GM12874 (cell line): ENCODE measurements at regions not wholly inside any gene's neighbourhood (a gene's known extent, or its start where the extent isn't known, plus 50 kb on each side); places are given as distances from the start of the nearest gene placed in this dataset.

Experiments used
- TF ChIP-seq, protein P1 (sequence below): IDR thresholded peaks from 2 replicates; pipeline ENCODE4 v1.5.1; 2011; ENCODE audit warnings: low read depth, mild to moderate bottlenecking, control low read depth, low read length, moderate library complexity; ENCODE audit not compliant: insufficient read depth

DNA sequence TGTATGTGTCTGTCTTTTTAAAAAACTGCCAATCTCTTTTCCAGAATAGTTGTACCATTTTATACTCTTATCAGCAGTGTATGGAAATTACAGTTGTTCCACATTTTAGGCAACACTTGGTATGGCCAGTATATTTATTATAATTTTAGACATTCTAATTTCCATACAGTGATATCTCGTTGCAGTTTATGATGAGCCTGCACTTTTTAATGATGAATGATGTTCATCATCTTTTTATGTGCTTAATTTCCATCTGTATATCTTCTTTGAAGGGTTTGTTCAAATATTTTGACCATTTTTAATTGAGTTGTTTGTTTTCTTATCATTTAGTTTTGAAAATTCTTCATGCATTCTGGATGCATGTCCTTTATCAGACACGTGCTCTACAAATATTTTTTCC is 57.0 kb upstream of the UBE2E2 start:
- TF ChIP-seq, protein P1, sequence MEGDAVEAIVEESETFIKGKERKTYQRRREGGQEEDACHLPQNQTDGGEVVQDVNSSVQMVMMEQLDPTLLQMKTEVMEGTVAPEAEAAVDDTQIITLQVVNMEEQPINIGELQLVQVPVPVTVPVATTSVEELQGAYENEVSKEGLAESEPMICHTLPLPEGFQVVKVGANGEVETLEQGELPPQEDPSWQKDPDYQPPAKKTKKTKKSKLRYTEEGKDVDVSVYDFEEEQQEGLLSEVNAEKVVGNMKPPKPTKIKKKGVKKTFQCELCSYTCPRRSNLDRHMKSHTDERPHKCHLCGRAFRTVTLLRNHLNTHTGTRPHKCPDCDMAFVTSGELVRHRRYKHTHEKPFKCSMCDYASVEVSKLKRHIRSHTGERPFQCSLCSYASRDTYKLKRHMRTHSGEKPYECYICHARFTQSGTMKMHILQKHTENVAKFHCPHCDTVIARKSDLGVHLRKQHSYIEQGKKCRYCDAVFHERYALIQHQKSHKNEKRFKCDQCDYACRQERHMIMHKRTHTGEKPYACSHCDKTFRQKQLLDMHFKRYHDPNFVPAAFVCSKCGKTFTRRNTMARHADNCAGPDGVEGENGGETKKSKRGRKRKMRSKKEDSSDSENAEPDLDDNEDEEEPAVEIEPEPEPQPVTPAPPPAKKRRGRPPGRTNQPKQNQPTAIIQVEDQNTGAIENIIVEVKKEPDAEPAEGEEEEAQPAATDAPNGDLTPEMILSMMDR = no peak

DNA sequence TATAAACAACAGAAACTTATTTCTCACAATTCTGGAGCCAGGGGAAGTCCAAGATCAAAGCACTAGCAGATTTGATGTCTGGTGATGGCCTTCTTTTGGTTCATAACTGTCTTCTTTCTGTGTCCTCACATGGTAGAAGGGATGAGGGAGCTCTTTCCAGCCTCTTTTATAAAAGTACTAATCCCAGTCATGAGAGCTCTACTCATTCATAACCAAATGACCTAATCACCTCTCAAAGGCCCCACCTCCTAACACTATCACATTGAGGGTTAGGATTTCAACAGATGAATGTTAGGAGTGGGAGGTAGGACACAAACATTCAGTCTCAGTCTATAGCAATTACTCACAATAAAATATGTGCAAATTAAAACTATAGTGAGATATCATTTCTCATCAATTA is 50.1 kb upstream of the UBE2E2 start:
- TF ChIP-seq, protein P1 = no peak
